ENCODE measurements at regions not wholly inside any gene's neighbourhood (a gene's known extent, or its start where the extent isn't known, plus 50 kb on each side); places are given as distances from the start of the nearest gene placed in this dataset.
"Not testable (repeated sequence)": the region's sequence is repeated elsewhere in the genome, so short reads cannot be mapped to it uniquely, and the experiment has no call there.

DNA sequence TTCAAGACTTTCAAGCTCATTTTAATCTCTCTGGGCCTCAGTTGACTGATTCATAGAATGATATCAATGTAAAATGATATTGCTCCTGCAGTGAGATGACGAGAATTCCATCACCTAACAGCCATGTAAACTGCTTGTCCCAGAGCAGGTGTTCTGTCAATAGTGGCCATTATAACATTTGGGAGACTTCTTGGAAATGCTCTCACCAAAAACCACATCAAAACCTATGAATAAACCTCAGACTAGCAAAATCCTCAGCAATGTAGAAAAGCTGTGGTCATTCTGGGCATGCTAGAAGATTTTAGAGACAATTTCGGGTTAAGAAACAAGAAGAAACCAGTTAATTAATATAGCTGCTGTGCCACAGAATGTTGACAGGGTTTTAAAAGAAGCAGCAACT is 225.4 kb downstream of the FRK start:
- H3K36me3 ChIP-seq, result no peaks in the 10 kb centered on the region
- no peak overlapping the region for H3K4me3 ChIP-seq (ENCODE audit: low read depth, low read length)
- no peaks in the 10 kb centered on the region for H3K27me3 ChIP-seq (ENCODE audit: insufficient read depth, low read depth, severe bottlenecking)
- H3K9me3 ChIP-seq (ENCODE audit: severe bottlenecking), result no peaks in the 10 kb centered on the region
- DNase-seq, result no peak
- TF ChIP-seq, protein P1, sequence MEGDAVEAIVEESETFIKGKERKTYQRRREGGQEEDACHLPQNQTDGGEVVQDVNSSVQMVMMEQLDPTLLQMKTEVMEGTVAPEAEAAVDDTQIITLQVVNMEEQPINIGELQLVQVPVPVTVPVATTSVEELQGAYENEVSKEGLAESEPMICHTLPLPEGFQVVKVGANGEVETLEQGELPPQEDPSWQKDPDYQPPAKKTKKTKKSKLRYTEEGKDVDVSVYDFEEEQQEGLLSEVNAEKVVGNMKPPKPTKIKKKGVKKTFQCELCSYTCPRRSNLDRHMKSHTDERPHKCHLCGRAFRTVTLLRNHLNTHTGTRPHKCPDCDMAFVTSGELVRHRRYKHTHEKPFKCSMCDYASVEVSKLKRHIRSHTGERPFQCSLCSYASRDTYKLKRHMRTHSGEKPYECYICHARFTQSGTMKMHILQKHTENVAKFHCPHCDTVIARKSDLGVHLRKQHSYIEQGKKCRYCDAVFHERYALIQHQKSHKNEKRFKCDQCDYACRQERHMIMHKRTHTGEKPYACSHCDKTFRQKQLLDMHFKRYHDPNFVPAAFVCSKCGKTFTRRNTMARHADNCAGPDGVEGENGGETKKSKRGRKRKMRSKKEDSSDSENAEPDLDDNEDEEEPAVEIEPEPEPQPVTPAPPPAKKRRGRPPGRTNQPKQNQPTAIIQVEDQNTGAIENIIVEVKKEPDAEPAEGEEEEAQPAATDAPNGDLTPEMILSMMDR (IDR thresholded peaks at IDR 0.05; ENCODE audit: low read depth, low read length), result no peak
- H3K27ac ChIP-seq, result no peak overlapping the region

DNA sequence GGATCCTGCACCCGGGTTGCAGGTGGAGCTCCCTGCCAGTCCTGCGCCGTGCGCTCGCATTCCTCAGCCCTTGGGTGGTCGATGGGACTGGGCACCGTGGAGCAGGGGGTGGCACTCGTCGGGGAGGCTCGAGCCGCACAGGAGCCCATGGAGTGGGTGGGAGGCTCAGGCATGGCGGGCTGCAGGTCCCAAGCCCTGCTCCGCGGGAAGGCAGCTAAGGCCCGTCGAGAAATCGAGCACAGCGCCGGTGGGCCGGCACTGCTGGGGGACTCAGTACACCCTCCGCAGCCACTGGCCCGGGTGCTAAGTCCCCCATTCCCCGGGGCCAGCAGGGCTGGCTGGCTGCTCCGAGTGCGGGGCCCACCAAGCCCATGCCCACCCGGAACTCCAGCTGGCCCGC is 226.1 kb downstream of the FRK start:
- not testable (repeated sequence) for H3K4me3 ChIP-seq (ENCODE audit: low read depth, low read length); H3K27ac ChIP-seq

DNA sequence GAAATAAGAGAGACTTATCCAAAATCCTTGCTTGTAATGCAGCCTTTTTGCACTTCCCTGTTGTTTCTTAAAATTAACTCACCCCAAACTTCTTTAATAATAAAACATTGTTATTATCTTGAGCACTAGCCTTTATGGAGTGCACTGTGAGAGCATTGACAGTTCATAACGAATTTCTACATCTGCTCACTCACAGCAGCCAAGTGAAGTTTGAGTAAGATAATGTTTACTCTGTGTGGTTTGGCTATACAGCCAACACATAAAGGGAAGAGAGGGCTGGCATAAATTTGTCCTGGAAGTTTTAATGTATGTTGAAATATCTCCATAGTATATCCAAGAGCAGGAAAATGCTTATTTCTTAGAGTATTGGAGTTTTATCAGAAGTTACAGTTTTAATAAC is 227.9 kb downstream of the FRK start:
- H3K9me3 ChIP-seq (ENCODE audit: severe bottlenecking), result no peaks in the 10 kb centered on the region
- H3K27ac ChIP-seq, result no peak overlapping the region
- H3K4me3 ChIP-seq (ENCODE audit: low read depth, low read length), result no peak overlapping the region
- TF ChIP-seq, protein P1 (IDR thresholded peaks at IDR 0.05; ENCODE audit: low read depth, low read length), result no peak
- no peaks in the 10 kb centered on the region for H3K27me3 ChIP-seq (ENCODE audit: insufficient read depth, low read depth, severe bottlenecking)
- no peaks in the 10 kb centered on the region for H3K36me3 ChIP-seq
- DNase-seq, result no peak

More for the DNA sequence above, 226.1 kb downstream of the FRK start:
- not testable (repeated sequence) for H3K9me3 ChIP-seq (ENCODE audit: severe bottlenecking); DNase-seq; H3K27me3 ChIP-seq (ENCODE audit: insufficient read depth, low read depth, severe bottlenecking); H3K36me3 ChIP-seq

DNA sequence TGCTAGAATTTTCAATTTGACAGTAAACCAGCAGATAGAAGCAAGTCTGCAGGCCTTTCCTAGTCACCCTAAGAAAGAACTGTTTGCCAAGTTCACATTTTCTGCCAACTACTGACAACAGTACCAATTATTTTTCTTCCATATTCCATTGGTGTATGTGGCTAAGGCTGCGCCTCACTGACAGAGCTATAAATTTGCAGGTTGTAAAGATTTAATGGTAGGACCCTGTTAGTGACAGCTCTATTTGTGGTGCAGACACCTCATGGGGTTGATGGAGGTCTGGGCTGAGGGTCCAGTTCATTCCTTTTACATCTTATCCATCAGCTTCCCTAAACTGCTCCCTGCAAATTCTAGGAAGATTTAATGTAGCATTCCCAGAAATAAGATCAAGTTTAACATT is 228.5 kb downstream of the FRK start:
- Histone ChIP-seq H3K36me3 (no peaks in the 10 kb centered on the region), H3K9me3 (ENCODE audit: severe bottlenecking) (no peaks in the 10 kb centered on the region), H3K27me3 (ENCODE audit: insufficient read depth, low read depth, severe bottlenecking) (no peaks in the 10 kb centered on the region), H3K27ac (no peak overlapping the region), H3K4me3 (ENCODE audit: low read depth, low read length) (no peak overlapping the region)
- TF ChIP-seq, protein P1 (IDR thresholded peaks at IDR 0.05; ENCODE audit: low read depth, low read length), result no peak
- DNase-seq, result no peak

DNA sequence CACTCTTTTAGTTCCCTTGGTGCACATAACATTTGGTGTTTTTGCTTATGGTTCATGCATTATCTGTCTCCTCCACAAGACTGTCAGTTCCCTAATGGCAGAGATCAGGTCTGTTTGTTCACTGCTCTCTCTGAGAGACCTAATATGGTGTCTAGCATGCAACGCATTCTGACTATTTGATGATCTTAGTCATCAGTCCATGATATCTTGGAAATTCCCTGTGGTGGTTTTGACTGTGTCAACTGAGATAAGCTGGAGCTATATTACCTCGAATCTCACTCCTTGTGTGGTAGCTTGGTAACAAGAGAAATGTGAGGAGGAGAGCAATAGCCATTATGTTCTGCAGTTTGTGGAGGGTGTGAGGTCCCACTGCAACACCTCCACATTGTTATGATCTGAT is 229.8 kb downstream of the FRK start:
- TF ChIP-seq, protein P1 (IDR thresholded peaks at IDR 0.05; ENCODE audit: low read depth, low read length), result no peak
- Histone ChIP-seq H3K27me3 (ENCODE audit: insufficient read depth, low read depth, severe bottlenecking) (no peaks in the 10 kb centered on the region), H3K36me3 (no peaks in the 10 kb centered on the region), H3K27ac (no peak overlapping the region), H3K9me3 (ENCODE audit: severe bottlenecking) (no peaks in the 10 kb centered on the region), H3K4me3 (ENCODE audit: low read depth, low read length) (no peak overlapping the region)
- no peak for DNase-seq

DNA sequence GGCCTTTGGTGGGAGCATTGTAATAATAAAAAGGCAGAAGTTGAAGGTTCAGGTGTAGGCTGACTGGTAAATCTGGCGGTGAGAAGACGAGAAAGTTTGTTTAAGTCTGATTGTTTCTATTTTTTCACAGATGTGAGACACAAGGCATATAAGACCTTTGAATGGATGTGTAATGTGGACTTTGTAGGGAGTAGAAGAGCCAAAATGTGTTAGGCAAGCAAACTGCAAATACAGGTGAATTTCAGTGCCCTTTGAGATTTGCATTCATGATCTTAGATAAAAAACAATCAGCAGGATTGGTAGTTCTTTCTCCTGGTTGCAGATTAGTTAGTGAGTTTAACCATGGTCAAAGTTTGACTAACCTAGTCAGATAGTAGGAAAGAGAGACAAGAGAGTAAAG is 238.9 kb downstream of the FRK start:
- Histone ChIP-seq H3K4me3 (ENCODE audit: low read depth, low read length) (no peak overlapping the region), H3K9me3 (ENCODE audit: severe bottlenecking) (no peaks in the 10 kb centered on the region), H3K27me3 (ENCODE audit: insufficient read depth, low read depth, severe bottlenecking) (no peaks in the 10 kb centered on the region), H3K27ac (no peak overlapping the region), H3K36me3 (no peaks in the 10 kb centered on the region)
- TF ChIP-seq, protein P1 (IDR thresholded peaks at IDR 0.05; ENCODE audit: low read depth, low read length), result no peak
- no peak for DNase-seq

All from WERI-Rb-1 (cell line).